SK-N-SH (cell line): ENCODE measurements at regions not wholly inside any gene's neighbourhood (a gene's known extent, or its start where the extent isn't known, plus 50 kb on each side); places are given as distances from the start of the nearest gene placed in this dataset.

Source experiments
- CTCF ChIA-PET: fragments of 300-600, 350-600 bp; formaldehyde crosslinking; extraction: SDS; loops from one replicate; lab custom pipeline; 2021; lab: Yijun Ruan, JAX
- POLR2A ChIA-PET: fragments of 350-600 bp; sonication (Branson Sonifier 250); formaldehyde crosslinking; extraction: SDS; loops from one replicate; lab custom pipeline; 2020; ENCODE audit warnings: antibody characterized with exemption, inconsistent platforms; lab: Yijun Ruan, JAX
- DNase-seq: peaks from one replicate; pipeline ENCODE4 v3.0.0; 2012
- H2AFZ ChIP-seq: fragments of 200-600 bp; sonication (generic); 2 replicates; pipeline ENCODE4 v1.8.1; 2016; ENCODE audit warnings: antibody characterized with exemption, mild to moderate bottlenecking, low read depth
- H3F3A ChIP-seq: fragments of 200-600 bp; sonication (generic); replicated peaks from 2 replicates; pipeline ENCODE3; 2016; ENCODE audit warnings: antibody characterized with exemption, mild to moderate bottlenecking; ENCODE audit not compliant: insufficient read depth
- H3K27ac ChIP-seq, 2 experiments: fragments of 200-500 bp in 1 of 2; fragments of 200-600 bp in 1 of 2; sonication (Bioruptor generic) in 1 of 2; sonication (generic), shearing (Covaris generic) in 1 of 2; 2 replicates each; pipeline versions ENCODE4 v1.5.1 to v1.6.1; 2014 to 2016; ENCODE audit warnings: low read depth in 2 of 2, inconsistent platforms in 1 of 2, low read length in 1 of 2, mild to moderate bottlenecking in 1 of 2, mixed read lengths in 1 of 2
- H3K27me3 ChIP-seq: fragments of 200-600 bp; sonication (generic), shearing (Covaris generic); 2 replicates; pipeline ENCODE4 v1.6.1; 2016; ENCODE audit warnings: mixed run types; ENCODE audit not compliant: insufficient read depth
- H3K36me3 ChIP-seq, 2 experiments: fragments of 200-500 bp in 1 of 2; fragments of 200-600 bp in 1 of 2; sonication (Bioruptor generic) in 1 of 2; sonication (generic) in 1 of 2; replicated peaks in 1 of 2; 2 replicates each; pipeline versions ENCODE3 to v1.5.1; 2014 to 2016; ENCODE audit warnings: low read length in 1 of 2, mild to moderate bottlenecking in 1 of 2; ENCODE audit not compliant: insufficient read depth in 2 of 2, control insufficient read depth in 1 of 2
- H3K4me1 ChIP-seq, 2 experiments: fragments of 200-500 bp in 1 of 2; fragments of 200-600 bp in 1 of 2; sonication (Bioruptor generic) in 1 of 2; sonication (generic), shearing (Covaris generic) in 1 of 2; 2 replicates each; pipeline versions ENCODE4 v1.5.1 to v1.6.1; 2014 to 2016; ENCODE audit warnings: low read depth in 1 of 2, low read length in 1 of 2, mixed run types in 1 of 2; ENCODE audit not compliant: insufficient read depth in 2 of 2, control insufficient read depth in 1 of 2
- H3K4me2 ChIP-seq: fragments of 200-600 bp; sonication (generic), shearing (Covaris generic); 2 replicates; pipeline ENCODE4 v1.6.1; 2017; ENCODE audit warnings: mixed run types
- H3K4me3 ChIP-seq, 2 experiments: fragments of 200-500 bp in 1 of 2; fragments of 200-600 bp in 1 of 2; sonication (Bioruptor generic) in 1 of 2; sonication (generic), shearing (Covaris generic) in 1 of 2; 2 replicates each; pipeline versions ENCODE4 v1.5.1 to v1.8.1; 2014 to 2016; ENCODE audit warnings: low read depth in 2 of 2, inconsistent platforms in 1 of 2, low read length in 1 of 2, mild to moderate bottlenecking in 1 of 2, mixed read lengths in 1 of 2, moderate library complexity in 1 of 2
- H3K79me2 ChIP-seq: fragments of 200-600 bp; sonication (generic); 2 replicates; pipeline ENCODE4 v1.8.1; 2017; ENCODE audit warnings: mild to moderate bottlenecking; ENCODE audit not compliant: insufficient read depth
- H3K9ac ChIP-seq: fragments of 200-600 bp; sonication (generic); 2 replicates; pipeline ENCODE4 v1.6.1; 2017; ENCODE audit warnings: mixed run types
- H3K9me2 ChIP-seq: fragments of 200-600 bp; sonication (generic); 2 replicates; pipeline ENCODE4 v1.6.1; 2017; ENCODE audit warnings: mixed run types
- H3K9me3 ChIP-seq: fragments of 200-600 bp; sonication (generic); 2 replicates; pipeline ENCODE4 v1.6.1; 2017; ENCODE audit warnings: mixed run types, mild to moderate bottlenecking, moderate library complexity
- H4K20me1 ChIP-seq: fragments of 200-600 bp; sonication (generic); 2 replicates; pipeline ENCODE4 v1.6.1; 2017; ENCODE audit warnings: mild to moderate bottlenecking, mixed run types; ENCODE audit not compliant: insufficient read depth
- CHD2 ChIP-seq: fragments of 150-350 bp; IDR thresholded peaks from 2 replicates; pipeline ENCODE4 v1.6.1; 2018; ENCODE audit warnings: low read length; ENCODE audit not compliant: partially characterized antibody
- CTCF ChIP-seq: fragments of 200-600 bp; sonication (generic); IDR thresholded peaks from 2 replicates; pipeline ENCODE4 v1.6.1; 2017; ENCODE audit warnings: antibody characterized with exemption, mild to moderate bottlenecking, moderate library complexity
- ELF1 ChIP-seq: IDR thresholded peaks from 2 replicates; pipeline ENCODE4 v1.4.0; 2012
- EP300 ChIP-seq, 2 experiments: IDR thresholded peaks; 2 replicates each; pipeline versions ENCODE4 v1.4.0 to v1.6.1; 2012; ENCODE audit warnings: borderline replicate concordance in 1 of 2, low read depth in 1 of 2, low read length in 1 of 2
- EZH2phosphoT487 ChIP-seq: fragments of 200-600 bp; sonication (generic); IDR thresholded peaks from 2 replicates; pipeline ENCODE4 v1.6.1; 2017; ENCODE audit warnings: low read depth, mixed run types, mild to moderate bottlenecking, antibody characterized with exemption, moderate library complexity, borderline replicate concordance
- FOXM1 ChIP-seq: IDR thresholded peaks from 2 replicates; pipeline ENCODE4 v1.4.0; 2012; ENCODE audit warnings: low read depth, mild to moderate bottlenecking
- GATA2 ChIP-seq: sonication (generic); formaldehyde crosslinking; IDR thresholded peaks from 2 replicates; pipeline ENCODE4 v1.5.0; 2020; ENCODE audit warnings: mild to moderate bottlenecking, missing genetic modification reagents
- JUND ChIP-seq: IDR thresholded peaks from 2 replicates; pipeline ENCODE4 v1.4.0; 2012
- MEF2A ChIP-seq: IDR thresholded peaks from 2 replicates; pipeline ENCODE4 v1.4.0; 2012; ENCODE audit warnings: low read depth, borderline replicate concordance
- NFIC ChIP-seq: IDR thresholded peaks from 2 replicates; pipeline ENCODE4 v1.4.0; 2012; ENCODE audit warnings: borderline replicate concordance
- NRF1 ChIP-seq: IDR thresholded peaks from 2 replicates; pipeline ENCODE4 v1.6.1; 2012; ENCODE audit warnings: low read depth, mild to moderate bottlenecking, low read length
- PBX3 ChIP-seq: IDR thresholded peaks from 2 replicates; pipeline ENCODE4; 2012
- RAD21 ChIP-seq: IDR thresholded peaks from 2 replicates; pipeline ENCODE4 v1.6.1; 2012; ENCODE audit warnings: mild to moderate bottlenecking, low read length
- RCOR1 ChIP-seq: fragments of 150-350 bp; IDR thresholded peaks from 2 replicates; pipeline ENCODE4 v1.6.1; 2017; ENCODE audit warnings: antibody characterized with exemption, low read length
- RFX5 ChIP-seq: IDR thresholded peaks from 2 replicates; pipeline ENCODE4 v1.6.1; 2012; ENCODE audit warnings: mild to moderate bottlenecking, improper control_type of control experiment, low read length
- RXRA ChIP-seq: IDR thresholded peaks from 2 replicates; pipeline ENCODE4 v1.4.0; 2012; ENCODE audit warnings: low read depth, mild to moderate bottlenecking, borderline replicate concordance
- TAF1 ChIP-seq: IDR thresholded peaks from 2 replicates; pipeline ENCODE4 v1.6.1; 2012; ENCODE audit warnings: low read depth, mild to moderate bottlenecking, low read length, moderate library complexity, borderline replicate concordance
- TCF12 ChIP-seq: IDR thresholded peaks from 2 replicates; pipeline ENCODE4 v1.4.0; 2012
- TEAD4 ChIP-seq: IDR thresholded peaks from 2 replicates; pipeline ENCODE4 v1.4.0; 2012; ENCODE audit warnings: mild to moderate bottlenecking, borderline replicate concordance; ENCODE audit not compliant: insufficient read depth
- ZBTB33 ChIP-seq: IDR thresholded peaks from 2 replicates; pipeline ENCODE4 v1.4.0; 2012; ENCODE audit warnings: low read depth, borderline replicate concordance
- WGBS: methylation state at CpG from one replicate; pipeline ENCODE4 v1.1.6; 2017; ENCODE audit warnings: low lambda C conversion rate; 5-methylcytosine and 5-hydroxymethylcytosine counted together
- TF ChIP-seq, protein P1 (sequence below): IDR thresholded peaks from 2 replicates; pipeline ENCODE4 v1.4.0; 2012; ENCODE audit warnings: low read depth

DNA sequence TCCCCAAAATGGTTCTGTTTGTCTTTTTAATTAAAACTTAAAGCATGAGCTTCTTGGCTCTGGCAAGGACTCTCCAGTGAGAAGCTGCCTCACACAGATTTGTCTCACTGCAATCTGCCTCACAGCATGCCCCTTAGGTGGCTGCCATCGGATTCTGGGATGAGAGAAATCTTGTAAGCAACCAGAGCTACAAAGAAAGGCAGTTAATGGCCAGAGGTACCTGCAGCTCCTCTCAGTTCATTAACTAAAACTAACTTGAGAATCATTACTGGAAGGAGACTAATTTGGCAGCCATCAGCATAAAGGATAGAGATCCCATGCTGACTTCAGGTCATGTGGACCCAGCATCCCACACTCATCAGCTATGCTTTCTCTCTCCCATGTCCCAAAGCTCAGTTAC is 220.6 kb upstream of the DMAC1 start:
- H3K79me2 ChIP-seq, result no peaks in the 10 kb centered on the region
- no peaks in the 10 kb centered on the region for H3K9me3 ChIP-seq
- no peak overlapping the region for H3K4me2 ChIP-seq
- H2AFZ ChIP-seq, result no peak overlapping the region
- H3K36me3 ChIP-seq, result no peaks in the 10 kb centered on the region
- ChIA-PET POLR2A (no interaction called here), CTCF (interaction anchor here (1.3 kb wide), 1 partner anchor 68 kb away, joined by 3 read pairs; no protein-coding TSS in a partner anchor)
- 8% methylated on average over 1 of the region's 1 CpG for WGBS
- H3K4me1 ChIP-seq, result no peaks in the 10 kb centered on the region
- no peaks in the 10 kb centered on the region for H4K20me1 ChIP-seq
- H3K27ac ChIP-seq, result no peak overlapping the region
- no peak overlapping the region for H3K4me3 ChIP-seq
- no peaks in the 10 kb centered on the region for H3K9me2 ChIP-seq
- H3K27me3 ChIP-seq, result no peaks in the 10 kb centered on the region
- no peaks in the 10 kb centered on the region for H3F3A ChIP-seq
- DNase-seq, result no peak
- TF ChIP-seq TCF12, result no peak
- no peak for TF ChIP-seq NRF1
- TF ChIP-seq FOXM1, result no peak
- no peak for TF ChIP-seq TEAD4
- TF ChIP-seq CTCF, result no peak
- TF ChIP-seq RXRA, result no peak
- no peak for TF ChIP-seq ELF1
- no peak for TF ChIP-seq MEF2A
- TF ChIP-seq PBX3, result no peak
- TF ChIP-seq EP300 (IDR thresholded peaks at IDR 0.05; ENCODE audit: borderline replicate concordance in 1 of 2, low read depth in 1 of 2, low read length in 1 of 2), result no peak
- no peak for TF ChIP-seq CHD2
- no peak for TF ChIP-seq TAF1
- no peak for TF ChIP-seq RFX5
- no peak for TF ChIP-seq RCOR1
- TF ChIP-seq JUND, result no peak
- TF ChIP-seq, protein P1, sequence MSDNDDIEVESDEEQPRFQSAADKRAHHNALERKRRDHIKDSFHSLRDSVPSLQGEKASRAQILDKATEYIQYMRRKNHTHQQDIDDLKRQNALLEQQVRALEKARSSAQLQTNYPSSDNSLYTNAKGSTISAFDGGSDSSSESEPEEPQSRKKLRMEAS, result no peak
- no peak for TF ChIP-seq GATA2 (CRISPR knock-in tag)
- no peak overlapping the region for H3K9ac ChIP-seq

GRCh38 chr9:8019636-8020035 is 220.1 kb upstream of the DMAC1 start:
- WGBS, result 16% methylated on average over 3 of the region's 3 CpGs
- CTCF ChIA-PET, result interaction anchor here (1.0 to 1.3 kb wide), 2 partner anchors 12 to 68 kb away, joined by 3 read pairs; no protein-coding TSS in a partner anchor
- no peak for TF ChIP-seq RAD21
- TF ChIP-seq RCOR1, result no peak
- no peak for TF ChIP-seq NFIC
- no peak for TF ChIP-seq EZH2phosphoT487
- TF ChIP-seq CTCF, result no peak
- no peak for TF ChIP-seq TAF1
- TF ChIP-seq RXRA, result no peak
- no peak for TF ChIP-seq MEF2A
- TF ChIP-seq ZBTB33, result no peak
- no peak for TF ChIP-seq GATA2 (CRISPR knock-in tag)

More at GRCh38 chr9:8019636-8020035, 220.1 kb upstream of the DMAC1 start:
- Histone ChIP-seq H4K20me1 (no peaks in the 10 kb centered on the region), H3F3A (no peaks in the 10 kb centered on the region), H3K27me3 (no peaks in the 10 kb centered on the region), H2AFZ (no peak overlapping the region), H3K79me2 (no peaks in the 10 kb centered on the region), H3K9me2 (no peaks in the 10 kb centered on the region), H3K4me1 (no peaks in the 10 kb centered on the region), H3K9ac (no peak overlapping the region), H3K36me3 (no peaks in the 10 kb centered on the region), H3K4me3 (no peak overlapping the region), H3K27ac (no peak overlapping the region), H3K4me2 (no peak overlapping the region), H3K9me3 (no peaks in the 10 kb centered on the region)
- POLR2A ChIA-PET, result no interaction called here
- DNase-seq, result no peak
